ENCODE measurements at regions not wholly inside any gene's neighbourhood (a gene's known extent, or its start where the extent isn't known, plus 50 kb on each side); places are given as distances from the start of the nearest gene placed in this dataset.
"Not testable (repeated sequence)": the region's sequence is repeated elsewhere in the genome, so short reads cannot be mapped to it uniquely, and the experiment has no call there.

DNA sequence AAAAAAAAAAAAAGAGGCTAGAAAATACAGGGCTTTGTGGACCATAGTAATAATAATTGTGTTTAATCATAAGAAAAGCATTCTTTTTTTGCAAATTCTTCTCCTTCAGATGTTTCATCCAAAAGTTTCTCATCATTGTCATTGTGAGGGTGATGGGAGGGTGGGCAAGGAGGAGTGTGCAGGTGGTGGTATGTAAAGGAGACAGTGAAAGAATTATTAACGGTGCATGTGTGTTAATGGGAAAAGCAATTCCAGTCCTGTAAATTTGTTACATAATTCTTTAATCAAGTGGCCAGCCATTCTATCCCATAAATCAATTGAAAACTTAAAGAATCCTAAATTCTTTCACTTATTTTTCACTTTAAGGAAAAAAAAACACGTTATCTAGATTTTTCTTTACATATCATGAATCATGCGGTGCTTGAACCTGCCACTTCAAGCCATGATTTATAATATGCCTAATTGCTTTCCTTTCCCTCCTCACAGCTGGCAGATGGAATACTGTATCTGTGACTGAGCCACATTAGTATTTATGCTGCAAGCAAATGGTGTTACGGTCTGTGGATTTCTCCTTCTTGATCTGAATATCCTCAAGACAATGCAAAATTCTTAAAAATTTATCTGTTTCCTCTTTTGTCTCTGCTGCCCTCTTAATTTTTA, 318.5 kb downstream of the JRKL start:
- DNase-seq, result no peak

DNA sequence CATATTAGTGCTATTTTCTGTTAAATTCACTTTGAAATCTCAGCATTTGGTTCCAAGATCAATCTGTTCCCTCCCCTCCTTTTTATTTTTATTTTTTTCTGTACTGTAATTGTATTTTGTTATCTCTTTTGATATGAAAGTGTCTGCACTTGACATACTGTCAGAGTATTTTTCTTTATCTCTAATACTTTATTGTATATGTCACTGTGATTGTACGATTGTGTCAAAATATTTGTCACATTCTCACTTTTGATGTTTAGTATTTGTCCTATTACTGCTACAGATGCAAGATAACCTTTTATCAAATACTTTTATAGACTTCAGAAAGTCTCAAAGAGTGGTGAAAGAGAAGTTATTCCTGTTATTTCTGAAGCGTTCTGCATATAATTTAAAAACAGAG, 323.5 kb downstream of the JRKL start:
- DNase-seq, result no peak

DNA sequence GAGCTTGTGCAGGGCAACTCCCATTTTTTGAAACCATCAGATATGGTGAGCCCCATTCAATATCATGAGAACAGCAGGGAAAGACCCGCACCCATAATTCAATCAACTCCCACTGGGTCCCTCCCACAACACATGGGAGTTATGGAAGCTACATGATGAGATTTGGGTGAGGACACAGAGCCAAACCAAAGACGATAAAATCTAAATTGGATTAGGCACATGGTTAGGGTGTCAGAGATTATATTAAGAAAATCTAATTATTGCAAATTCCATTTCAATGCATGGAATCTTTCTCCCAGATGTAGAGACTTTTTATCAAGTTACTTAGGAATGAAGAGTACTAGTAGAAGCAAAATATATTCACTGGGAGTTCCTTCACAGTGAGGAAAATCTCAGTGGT, 324.9 kb downstream of the JRKL start:
- no peak for DNase-seq

- DNase-seq, result no peak
Observed at GRCh38 chr11:96715208-96715607, 325.4 kb downstream of the JRKL start.

- no peak for DNase-seq
Observed at GRCh38 chr11:96736601-96737000, 346.8 kb downstream of the JRKL start.

GRCh38 chr11:96738311-96738710, 348.5 kb downstream of the JRKL start:
- no peak for DNase-seq

DNA sequence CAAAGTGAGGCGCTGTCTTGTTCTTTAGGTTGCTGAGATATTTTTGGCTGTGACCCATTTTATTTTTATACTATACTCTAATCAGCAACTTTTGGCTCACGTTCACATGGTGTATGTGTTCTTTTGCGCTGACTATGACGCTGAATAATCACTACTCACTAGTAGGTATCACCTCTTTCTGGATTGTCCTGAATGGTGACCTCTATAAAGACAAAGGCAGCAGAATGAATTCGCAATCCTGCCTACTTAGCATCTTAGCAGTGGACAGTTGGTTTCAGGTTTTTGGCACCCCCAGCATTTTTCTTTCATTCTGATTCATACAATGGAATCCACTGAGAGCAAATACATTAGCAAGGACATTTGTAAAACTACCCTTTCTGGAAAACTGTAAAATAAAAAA, 351.3 kb downstream of the JRKL start:
- DNase-seq, result no peak

DNA sequence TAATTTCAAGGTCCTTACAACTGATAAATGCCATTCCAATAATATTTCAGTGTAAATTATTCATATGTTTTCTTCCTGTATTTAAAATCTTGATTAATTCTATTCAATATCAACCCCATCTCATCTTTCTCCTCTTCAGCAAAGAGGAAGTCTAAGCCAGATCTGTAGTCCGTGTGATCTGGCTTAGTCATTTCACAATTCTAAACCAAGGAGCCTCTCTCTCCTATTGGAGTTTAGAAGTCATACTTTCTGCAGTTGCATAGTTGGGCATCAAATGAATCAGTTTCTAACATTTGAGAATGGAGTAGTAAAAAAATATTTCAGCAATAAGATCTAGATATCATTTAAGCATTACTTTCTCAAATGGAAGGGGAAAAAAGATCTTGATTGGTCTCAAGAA, 354.9 kb downstream of the JRKL start:
- no peak for DNase-seq

DNA sequence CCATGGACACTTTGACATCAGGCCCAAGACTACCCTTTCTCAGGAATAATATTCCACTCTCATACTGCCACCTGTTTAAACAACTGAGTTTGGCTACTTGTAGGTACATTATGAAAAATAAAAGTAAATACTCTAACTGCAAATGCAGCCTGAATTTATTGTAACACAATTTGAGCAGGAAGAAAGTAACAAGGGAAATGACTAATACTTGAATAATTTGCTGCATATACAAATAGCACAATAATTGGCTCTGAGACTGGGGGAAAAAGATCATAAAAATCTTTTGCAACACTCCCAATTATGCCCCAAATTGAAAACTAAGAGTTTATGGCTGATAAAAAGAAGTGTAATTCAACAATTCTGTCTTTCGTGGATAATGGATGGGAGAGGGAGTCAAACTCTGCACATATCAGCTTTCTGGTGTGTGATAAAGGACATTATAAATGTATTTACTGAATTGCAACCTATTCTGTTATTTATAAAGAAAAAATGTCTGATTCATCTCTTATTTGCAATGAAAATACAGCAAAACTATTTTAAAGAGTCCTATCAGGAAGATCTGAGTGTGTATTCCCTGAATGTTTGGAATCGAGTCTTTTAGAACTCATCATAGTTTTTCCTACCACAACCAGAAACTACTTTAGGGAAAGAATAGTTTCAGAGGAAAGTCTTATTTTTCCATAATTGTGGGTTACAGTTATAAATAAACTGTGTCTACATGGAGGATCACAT, 359.0 kb downstream of the JRKL start:
- no peak for DNase-seq

DNA sequence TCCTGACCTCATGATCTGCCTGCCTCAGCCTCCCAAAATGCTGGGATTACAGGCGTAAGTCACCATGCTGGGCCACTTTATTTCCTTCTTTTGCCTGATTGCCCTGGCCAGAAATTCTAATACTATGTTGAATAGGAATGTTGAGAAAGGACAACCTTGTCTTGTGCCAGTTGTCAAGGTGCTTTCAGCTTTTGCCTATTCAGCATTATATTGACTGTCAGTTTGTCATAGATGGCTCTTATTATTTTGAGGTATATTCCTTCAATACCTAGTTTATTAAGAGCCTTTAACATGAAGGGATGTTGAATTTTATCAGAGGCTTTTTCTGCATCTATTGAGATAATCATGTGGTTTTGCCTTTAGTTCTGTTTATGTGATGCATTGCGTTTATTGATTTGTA, 362.0 kb downstream of the JRKL start:
- DNase-seq, result not testable (repeated sequence)

DNA sequence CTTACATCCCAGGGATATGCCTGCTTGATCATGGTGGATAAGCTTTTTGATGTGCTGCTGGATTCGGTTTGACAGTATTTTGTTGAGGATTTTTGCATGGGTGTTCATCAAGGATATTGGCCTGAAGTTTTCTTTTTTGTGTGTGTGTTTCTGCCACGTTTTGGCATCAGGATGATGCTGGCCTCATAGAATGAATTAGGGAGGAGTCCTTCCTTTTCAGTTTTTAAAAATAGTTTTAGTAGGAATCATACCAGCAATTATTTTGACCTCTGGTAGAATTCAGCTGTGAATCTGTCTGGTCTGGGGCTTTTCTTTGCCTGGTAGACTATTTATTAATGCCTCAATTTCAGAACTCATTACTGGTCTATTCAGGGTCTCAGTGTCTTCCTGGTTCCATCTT, 362.4 kb downstream of the JRKL start:
- DNase-seq, result no peak

GRCh38 chr11:96753997-96754396, 364.2 kb downstream of the JRKL start:
- no peak for DNase-seq

GRCh38 chr11:96755209-96755608, 365.4 kb downstream of the JRKL start:
- DNase-seq, result no peak

GRCh38 chr11:96755752-96756151, 365.9 kb downstream of the JRKL start:
- DNase-seq, result no peak

DNA sequence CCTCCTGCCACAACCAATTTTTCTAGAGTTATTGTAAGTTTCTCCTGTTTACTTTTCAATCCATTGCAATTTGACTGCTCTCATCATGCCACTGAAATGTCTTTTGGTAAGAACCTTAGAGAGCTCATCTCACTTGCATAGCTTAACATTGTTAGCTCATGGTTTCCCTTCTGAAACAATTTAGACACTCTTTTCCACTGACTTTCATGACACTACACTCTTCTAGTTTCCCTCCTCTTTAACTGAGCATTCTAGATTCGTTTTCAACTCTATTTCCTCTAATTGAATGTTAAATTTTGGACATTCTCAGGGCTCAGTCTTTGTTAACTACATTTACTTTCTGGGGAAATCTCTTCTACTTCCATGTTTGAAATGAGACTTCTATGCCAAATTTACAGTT, 369.1 kb downstream of the JRKL start:
- DNase-seq, result no peak

DNA sequence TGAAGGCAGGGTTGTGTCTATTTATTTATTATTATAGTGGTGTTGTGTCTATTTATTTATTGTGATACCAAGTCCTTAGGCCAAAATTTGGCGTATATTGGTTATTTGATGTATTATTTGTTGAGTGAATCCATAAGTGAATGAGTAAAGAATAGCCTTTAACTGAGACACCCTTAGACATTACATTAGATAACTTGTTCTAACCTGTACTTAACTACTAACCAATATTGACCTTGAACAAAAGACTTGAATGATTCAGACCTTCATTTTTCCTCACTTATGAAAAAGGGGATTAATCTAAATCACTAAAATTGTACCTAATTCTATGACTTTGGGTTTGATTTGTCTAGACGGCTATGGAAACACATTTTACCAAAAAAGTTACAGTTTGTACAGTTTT, 370.5 kb downstream of the JRKL start:
- no peak for DNase-seq

DNA sequence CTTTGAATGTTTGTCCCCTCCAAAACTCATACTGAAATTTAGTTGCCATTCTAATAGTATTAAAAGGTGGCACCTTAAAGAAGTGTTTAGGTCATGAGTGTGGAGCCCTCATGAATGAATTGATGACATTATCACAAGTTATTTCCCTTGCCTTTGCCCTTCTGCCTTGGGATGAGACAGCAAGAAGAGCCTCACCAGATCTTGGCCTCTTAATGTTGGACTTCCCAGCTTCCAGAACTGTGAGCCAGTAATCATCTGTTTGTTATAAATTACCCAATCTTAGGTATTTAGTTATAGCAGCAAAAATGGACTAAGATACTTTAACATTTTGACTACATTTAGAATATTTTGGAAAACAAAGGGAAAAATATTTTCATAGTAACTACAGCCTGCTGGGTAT, 371.0 kb downstream of the JRKL start:
- DNase-seq, result no peak

DNA sequence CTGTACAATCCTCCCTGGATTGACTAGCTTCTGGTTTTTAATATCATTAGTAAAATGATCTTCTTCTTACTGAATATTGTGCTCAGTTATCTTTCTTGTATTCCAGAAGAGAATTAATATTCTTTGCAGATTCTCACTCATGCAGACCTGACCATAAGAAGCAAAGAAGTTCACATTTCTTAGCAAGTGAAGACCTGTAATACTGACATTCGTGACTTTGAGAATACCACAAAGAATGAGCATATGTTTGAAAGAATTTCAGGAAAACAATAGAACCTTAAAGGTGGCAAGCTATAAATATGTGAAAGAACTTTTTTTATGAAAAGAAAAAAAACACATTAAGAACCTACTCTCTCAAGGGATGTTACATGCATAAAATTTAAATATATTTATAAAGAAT, 371.6 kb downstream of the JRKL start:
- DNase-seq, result no peak

DNA sequence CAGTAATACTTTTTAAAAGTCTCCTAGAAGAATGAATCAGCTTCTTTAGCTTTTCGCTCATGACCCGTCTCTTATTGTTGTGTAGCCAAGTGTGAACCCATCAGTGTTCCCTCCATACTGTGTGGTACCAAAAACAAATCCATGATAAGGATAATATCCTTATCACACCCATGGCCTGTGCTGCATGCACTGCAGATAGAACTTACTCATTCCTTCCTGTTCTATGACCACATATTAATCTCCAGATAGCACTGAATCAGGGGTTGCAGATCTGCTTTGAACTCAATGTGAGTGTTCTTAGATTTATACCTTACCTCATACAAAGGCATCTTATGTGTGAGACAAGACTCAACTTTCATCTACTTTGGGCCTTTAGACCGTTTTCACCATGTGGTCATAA, 373.4 kb downstream of the JRKL start:
- no peak for DNase-seq

DNA sequence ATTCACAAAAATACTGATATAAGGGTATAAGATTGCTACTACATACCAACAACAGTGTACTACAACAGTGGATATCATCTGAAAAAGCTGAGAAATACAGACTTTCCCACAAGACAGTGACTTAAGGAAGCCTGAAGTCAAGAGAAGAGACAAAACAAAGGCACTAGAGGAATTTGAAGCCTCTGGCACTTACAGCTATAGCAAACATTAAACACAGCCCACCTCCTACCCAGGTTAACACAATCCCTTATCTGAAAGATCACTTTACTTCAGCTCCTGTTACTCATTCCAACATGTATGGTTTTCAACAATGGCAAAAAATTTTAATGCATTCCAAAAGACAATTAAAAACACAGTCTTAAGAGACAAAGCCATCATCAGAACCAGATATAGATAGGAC, 388.5 kb downstream of the JRKL start:
- DNase-seq, result no peak

DNA sequence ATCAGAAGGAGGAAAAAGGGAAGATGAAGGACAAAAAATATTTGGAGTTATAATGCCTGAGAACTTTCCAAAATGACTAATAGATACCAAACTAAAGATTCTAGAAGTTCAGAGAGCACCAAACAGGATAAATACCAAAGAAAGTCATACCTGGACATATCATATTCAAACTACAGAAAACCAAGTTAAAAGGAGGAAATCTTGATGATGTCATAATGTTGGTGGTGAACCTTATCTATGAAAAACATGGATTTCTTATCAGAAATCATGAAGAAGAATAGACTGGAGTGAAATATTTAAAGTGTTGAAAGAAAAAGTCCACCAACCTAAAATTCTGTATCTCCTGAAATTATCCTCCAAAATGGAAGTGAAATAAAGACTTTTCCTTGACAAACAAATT, 389.2 kb downstream of the JRKL start:
- DNase-seq, result no peak

DNA sequence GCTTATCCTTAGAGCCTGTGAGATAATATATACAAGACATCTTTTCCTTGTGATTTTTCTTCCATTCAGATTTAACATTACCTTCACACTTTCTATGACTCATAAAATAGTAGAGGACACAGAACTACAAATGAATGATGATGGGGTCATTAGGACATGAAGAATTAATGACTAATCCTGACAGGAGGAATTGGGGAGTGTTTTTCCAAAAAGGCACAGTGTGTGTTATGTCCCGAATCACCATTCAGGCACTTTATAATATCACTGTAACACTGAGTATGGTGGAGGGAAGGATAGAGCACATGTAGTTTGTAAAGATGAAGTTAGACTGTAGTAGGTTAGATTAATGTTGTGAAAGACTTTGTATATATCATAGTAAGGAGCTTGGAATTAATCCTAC, 391.3 kb downstream of the JRKL start:
- no peak for DNase-seq

- no peak for DNase-seq
Observed at GRCh38 chr11:96782632-96783031, 392.8 kb downstream of the JRKL start.

DNA sequence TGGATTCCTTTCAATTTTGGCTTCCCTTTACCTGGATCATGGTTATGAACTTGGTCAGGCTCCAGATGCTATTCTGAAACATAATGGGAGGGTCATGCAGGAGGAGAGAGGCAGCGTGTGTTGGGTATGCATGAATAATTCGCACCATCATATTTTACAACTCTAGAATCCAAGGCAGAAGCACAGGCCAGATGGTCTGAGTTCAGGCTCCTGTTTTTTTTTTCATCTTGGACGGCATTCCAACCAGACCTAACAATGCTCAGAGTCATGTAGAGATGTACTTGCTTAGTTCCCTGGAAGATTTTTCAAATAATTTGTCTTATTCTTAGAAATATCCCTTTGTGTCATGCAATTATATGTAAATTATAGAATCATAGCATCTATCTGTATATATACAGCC, 393.5 kb downstream of the JRKL start:
- DNase-seq, result no peak

DNA sequence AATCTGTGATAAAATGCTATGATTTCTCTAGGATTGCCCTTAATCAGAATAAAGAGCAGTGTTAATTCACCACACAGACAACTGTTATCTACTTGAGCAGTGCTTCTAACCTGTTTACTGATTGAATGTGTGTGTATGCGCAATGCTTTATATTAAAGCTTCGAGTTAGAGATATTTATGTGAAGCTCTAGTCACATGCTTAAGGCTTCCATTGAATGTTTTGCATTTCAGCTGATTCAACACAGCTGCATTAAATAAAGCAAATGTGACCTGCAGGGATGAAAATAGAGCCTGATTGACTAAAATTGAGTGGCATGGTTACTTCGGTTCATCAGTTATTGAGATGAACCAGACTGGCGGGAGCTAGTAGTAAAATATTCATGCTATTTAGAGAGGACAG, 395.3 kb downstream of the JRKL start:
- DNase-seq, result no peak

All from CD4-positive, alpha-beta T cell treated with Interleukin-4 for 1 hour (primary cell).